Glomerular visceral epithelial cell (primary cell): ENCODE measurements at regions not wholly inside any gene's neighbourhood (a gene's known extent, or its start where the extent isn't known, plus 50 kb on each side); places are given as distances from the start of the nearest gene placed in this dataset.
"Not testable (repeated sequence)": the region's sequence is repeated elsewhere in the genome, so short reads cannot be mapped to it uniquely, and the experiment has no call there.

ENCODE experiments used
- DNase-seq: peaks from one replicate; pipeline ENCODE4 v3.0.0-alpha.2; 2016; ENCODE audit errors: extremely low spot score

- DNase-seq: no peak
Measured at GRCh38 chr12:73677520-73678291, 859.9 kb upstream of the ATXN7L3B start.

GRCh38 chr12:73678335-73678734 lies 859.3 kb upstream of the ATXN7L3B start:
- no peak for DNase-seq

- no peak for DNase-seq
Measured at GRCh38 chr12:73699318-73699717, 838.3 kb upstream of the ATXN7L3B start.

GRCh38 chr12:73714655-73715054 lies 823.0 kb upstream of the ATXN7L3B start:
- no peak for DNase-seq

- DNase-seq: not testable (repeated sequence)
Measured at GRCh38 chr12:73716143-73716542, 821.5 kb upstream of the ATXN7L3B start.

GRCh38 chr12:73719223-73719622 lies 818.4 kb upstream of the ATXN7L3B start:
- DNase-seq: no peak

GRCh38 chr12:73726881-73727280 lies 810.8 kb upstream of the ATXN7L3B start:
- no peak for DNase-seq

GRCh38 chr12:73731658-73732057 lies 806.0 kb upstream of the ATXN7L3B start:
- DNase-seq: no peak

GRCh38 chr12:73769337-73769736 lies 768.3 kb upstream of the ATXN7L3B start:
- DNase-seq: no peak

GRCh38 chr12:73798523-73798922 lies 739.1 kb upstream of the ATXN7L3B start:
- DNase-seq: no peak

GRCh38 chr12:73815072-73815645 lies 722.5 kb upstream of the ATXN7L3B start:
- DNase-seq: no peak

GRCh38 chr12:73817161-73817560 lies 720.5 kb upstream of the ATXN7L3B start:
- DNase-seq: no peak

GRCh38 chr12:73833746-73834145 lies 703.9 kb upstream of the ATXN7L3B start:
- no peak for DNase-seq

- DNase-seq: no peak
Measured at GRCh38 chr12:73841963-73842362, 695.7 kb upstream of the ATXN7L3B start.

GRCh38 chr12:73863546-73863945 lies 674.1 kb upstream of the ATXN7L3B start:
- peak; percentile 7 for DNase-seq

GRCh38 chr12:73867147-73867546 lies 670.5 kb upstream of the ATXN7L3B start:
- DNase-seq: no peak

- DNase-seq: peak; percentile 17
Measured at GRCh38 chr12:73877291-73877690, 660.3 kb upstream of the ATXN7L3B start.

GRCh38 chr12:73892201-73892600 lies 645.4 kb upstream of the ATXN7L3B start:
- DNase-seq: peak; percentile 50

GRCh38 chr12:73898645-73899044 lies 639.0 kb upstream of the ATXN7L3B start:
- no peak for DNase-seq

- DNase-seq: peak; percentile 56
Measured at GRCh38 chr12:73902260-73902659, 635.4 kb upstream of the ATXN7L3B start.

- DNase-seq: no peak
Measured at GRCh38 chr12:73906757-73907156, 630.9 kb upstream of the ATXN7L3B start.

GRCh38 chr12:73935817-73936216 lies 601.8 kb upstream of the ATXN7L3B start:
- DNase-seq: peak; percentile 1

- DNase-seq: no peak
Measured at GRCh38 chr12:73947326-73948026, 590.2 kb upstream of the ATXN7L3B start.
